Body of pancreas (tissue), 4 donors: ENCODE measurements at regions not wholly inside any gene's neighbourhood (a gene's known extent, or its start where the extent isn't known, plus 50 kb on each side); places are given as distances from the start of the nearest gene placed in this dataset.

Source experiments
- ATAC-seq: fragments of 150-250 bp; one replicate; pipeline ENCODE4 v1.9.1; 2016
- DNase-seq, 4 donors: peaks; one replicate each; pipeline ENCODE4 v3.0.0-alpha.2; 2019
- H3K27ac ChIP-seq, 4 donors: fragments of 200-600 bp; sonication (generic); 1 replicate in 3 of 4; 2 replicates in 1 of 4; pipeline versions ENCODE4 v1.5.1 to v1.6.1; 2016 to 2019; ENCODE audit warnings: mild to moderate bottlenecking in 1 of 4, mixed read lengths in 1 of 4, moderate library complexity in 1 of 4
- H3K27me3 ChIP-seq, 2 donors: fragments of 200-600 bp; sonication (generic); one replicate each; pipeline ENCODE4 v1.6.0; 2016; ENCODE audit warnings: mild to moderate bottlenecking in 1 of 2
- H3K36me3 ChIP-seq, 2 donors: fragments of 200-600 bp; sonication (generic); replicated peaks in 1 of 2; 2 replicates each; pipeline ENCODE4 v1.5.1; 2016; ENCODE audit warnings: low read depth in 2 of 2; ENCODE audit not compliant: insufficient read depth in 1 of 2
- H3K4me1 ChIP-seq: fragments of 200-600 bp; sonication (generic); one replicate; pipeline ENCODE4 v1.6.0; 2016
- H3K4me3 ChIP-seq, 2 donors: fragments of 200-600 bp; sonication (generic); 1 replicate in 1 of 2; 2 replicates in 1 of 2; pipeline ENCODE4 v1.5.1; 2016 to 2019
- H3K9me3 ChIP-seq, 3 donors: fragments of 200-600 bp; sonication (generic); 1 replicate in 2 of 3; 2 replicates in 1 of 3; pipeline ENCODE4 v1.5.1; 2016
- POLR2A ChIP-seq, 3 donors: fragments of 450-650 bp; IDR thresholded peaks; one replicate each; pipeline ENCODE4 v1.6.1; 2016; ENCODE audit warnings: antibody characterized with exemption in 3 of 3, mild to moderate bottlenecking in 2 of 3
- WGBS, 2 donors: methylation state at CpG; one replicate each; pipeline ENCODE4 v1.1.5; 2017; 5-methylcytosine and 5-hydroxymethylcytosine counted together
- intact Hi-C: fragments of 100-400 bp; cut with DNase I; formaldehyde crosslinking; loops from one replicate; pipeline ENCODE4 v1.15.1; 2023
- TF ChIP-seq, protein P1 (sequence below), 7 experiments: fragments of 450-650 bp in 4 of 7; fragments of 200-600 bp in 3 of 7; sonication (generic) in 3 of 7; IDR thresholded peaks; one replicate each; pipeline ENCODE4 v1.5.1; 2016 to 2019; ENCODE audit warnings: antibody characterized with exemption in 7 of 7

- no peaks in the 10 kb centered on the region for H3K4me1 ChIP-seq
- TF ChIP-seq POLR2A (IDR thresholded peaks at IDR 0.05): no peak
- TF ChIP-seq, protein P1, sequence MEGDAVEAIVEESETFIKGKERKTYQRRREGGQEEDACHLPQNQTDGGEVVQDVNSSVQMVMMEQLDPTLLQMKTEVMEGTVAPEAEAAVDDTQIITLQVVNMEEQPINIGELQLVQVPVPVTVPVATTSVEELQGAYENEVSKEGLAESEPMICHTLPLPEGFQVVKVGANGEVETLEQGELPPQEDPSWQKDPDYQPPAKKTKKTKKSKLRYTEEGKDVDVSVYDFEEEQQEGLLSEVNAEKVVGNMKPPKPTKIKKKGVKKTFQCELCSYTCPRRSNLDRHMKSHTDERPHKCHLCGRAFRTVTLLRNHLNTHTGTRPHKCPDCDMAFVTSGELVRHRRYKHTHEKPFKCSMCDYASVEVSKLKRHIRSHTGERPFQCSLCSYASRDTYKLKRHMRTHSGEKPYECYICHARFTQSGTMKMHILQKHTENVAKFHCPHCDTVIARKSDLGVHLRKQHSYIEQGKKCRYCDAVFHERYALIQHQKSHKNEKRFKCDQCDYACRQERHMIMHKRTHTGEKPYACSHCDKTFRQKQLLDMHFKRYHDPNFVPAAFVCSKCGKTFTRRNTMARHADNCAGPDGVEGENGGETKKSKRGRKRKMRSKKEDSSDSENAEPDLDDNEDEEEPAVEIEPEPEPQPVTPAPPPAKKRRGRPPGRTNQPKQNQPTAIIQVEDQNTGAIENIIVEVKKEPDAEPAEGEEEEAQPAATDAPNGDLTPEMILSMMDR (IDR thresholded peaks at IDR 0.05): no peak
- no peaks in the 10 kb centered on the region for H3K36me3 ChIP-seq
- intact Hi-C loops: no loop called here
- DNase-seq (no peak), ATAC-seq (no peak)
- no peak overlapping the region for H3K4me3 ChIP-seq
- no peak overlapping the region for H3K27ac ChIP-seq
- no peaks in the 10 kb centered on the region for H3K27me3 ChIP-seq
- H3K9me3 ChIP-seq: no peaks in the 10 kb centered on the region
- WGBS, 2 donors: 32 to 35% methylated on average over 2 of the region's 2 CpGs
Observed at GRCh38 chr5:117020999-117021398, 446.4 kb upstream of the SEMA6A start.

GRCh38 chr5:117013280-117013877, 438.8 kb upstream of the SEMA6A start:
- WGBS, 2 donors: 46 to 48% methylated on average over 5 of the region's 5 CpGs
- no peaks in the 10 kb centered on the region for H3K36me3 ChIP-seq
- TF ChIP-seq, protein P1 (IDR thresholded peaks at IDR 0.05): no peak
- TF ChIP-seq POLR2A (IDR thresholded peaks at IDR 0.05): no peak
- ATAC-seq (peak; percentile 15), DNase-seq (peak in 2 of 4 donors; percentile 3 to 13)
- intact Hi-C loops: no loop called here
- no peak overlapping the region for H3K4me3 ChIP-seq
- H3K4me1 ChIP-seq: no peaks in the 10 kb centered on the region
- H3K27ac ChIP-seq: no peak overlapping the region
- no peaks in the 10 kb centered on the region for H3K27me3 ChIP-seq
- no peaks in the 10 kb centered on the region for H3K9me3 ChIP-seq

DNA sequence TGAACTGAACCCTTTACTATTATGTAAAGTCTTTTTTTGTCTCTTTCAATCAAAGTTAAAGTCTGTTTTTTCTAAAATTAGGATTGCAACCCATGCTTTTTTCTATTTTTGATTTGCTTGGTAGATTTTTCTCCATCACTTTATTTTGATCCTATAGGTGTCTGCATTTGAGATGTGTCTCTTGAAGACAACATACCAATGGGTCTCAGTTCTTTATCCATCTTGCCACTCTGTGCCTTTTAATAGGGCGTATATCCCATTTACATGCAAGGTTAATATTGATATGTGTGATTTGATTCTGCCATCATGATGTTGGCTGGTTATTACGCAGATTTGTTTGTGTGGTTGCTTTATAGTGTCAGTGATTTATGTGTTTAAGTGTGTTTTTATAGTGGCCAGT, 436.0 kb upstream of the SEMA6A start:
- H3K27ac ChIP-seq: no peak overlapping the region
- DNase-seq (no peak), ATAC-seq (no peak)
- H3K9me3 ChIP-seq: no peaks in the 10 kb centered on the region
- no peak overlapping the region for H3K4me3 ChIP-seq
- TF ChIP-seq POLR2A (IDR thresholded peaks at IDR 0.05): no peak
- TF ChIP-seq, protein P1 (IDR thresholded peaks at IDR 0.05): no peak
- no peaks in the 10 kb centered on the region for H3K36me3 ChIP-seq
- H3K4me1 ChIP-seq: no peaks in the 10 kb centered on the region
- WGBS, 2 donors: 64 to 86% methylated on average over 2 of the region's 2 CpGs
- no peaks in the 10 kb centered on the region for H3K27me3 ChIP-seq
- intact Hi-C loops: no loop called here

- Histone ChIP-seq H3K4me1 (no peaks in the 10 kb centered on the region), H3K4me3 (no peak overlapping the region), H3K27ac (no peak overlapping the region), H3K9me3 (no peaks in the 10 kb centered on the region), H3K36me3 (no peaks in the 10 kb centered on the region), H3K27me3 (no peaks in the 10 kb centered on the region)
- DNase-seq (no peak), ATAC-seq (no peak)
- 82 to 85% methylated on average over 9 to 13 of the region's 13 CpGs for WGBS, 2 donors
- intact Hi-C loops: no loop called here
- TF ChIP-seq, protein P1 (IDR thresholded peaks at IDR 0.05): no peak
- TF ChIP-seq POLR2A (IDR thresholded peaks at IDR 0.05): no peak
Observed at GRCh38 chr5:116998024-116998423, 423.4 kb upstream of the SEMA6A start.

DNA sequence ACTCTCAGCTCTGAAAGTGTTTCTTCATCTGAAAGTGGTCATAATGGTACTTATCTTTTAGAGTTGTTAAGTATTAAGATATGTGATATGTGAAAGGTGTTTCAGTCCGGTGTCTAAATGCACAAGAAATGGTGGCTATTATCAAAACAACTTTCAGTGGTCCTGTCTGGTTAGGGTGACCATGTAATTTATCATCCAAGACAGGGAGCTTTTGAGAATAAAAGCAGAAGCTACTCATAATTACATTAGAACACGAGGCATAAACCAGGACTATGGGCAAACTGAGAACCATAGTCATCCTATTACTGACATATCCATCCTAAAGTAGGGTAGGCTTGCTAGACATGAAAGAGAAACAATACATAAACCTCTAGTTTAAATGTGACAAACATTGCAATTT, 418.1 kb upstream of the SEMA6A start:
- intact Hi-C loops: no loop called here
- no peak for ATAC-seq
- TF ChIP-seq, protein P1 (IDR thresholded peaks at IDR 0.05): no peak
- no peak for TF ChIP-seq POLR2A (IDR thresholded peaks at IDR 0.05)
- Histone ChIP-seq H3K36me3 (no peaks in the 10 kb centered on the region), H3K4me1 (no peaks in the 10 kb centered on the region), H3K27ac (no peak overlapping the region), H3K27me3 (no peaks in the 10 kb centered on the region), H3K4me3 (no peak overlapping the region), H3K9me3 (no peaks in the 10 kb centered on the region)
- 34 to 39% methylated on average over 2 of the region's 2 CpGs for WGBS, 2 donors
- no peak for DNase-seq
